VCaP (cell line): ENCODE measurements at regions not wholly inside any gene's neighbourhood (a gene's known extent, or its start where the extent isn't known, plus 50 kb on each side); places are given as distances from the start of the nearest gene placed in this dataset.

ENCODE experiments used
- H3K27ac ChIP-seq: fragments of 450-650 bp; 2 replicates; pipeline ENCODE4 v1.5.1; 2017
- TF ChIP-seq, protein P1 (sequence below): fragments of 450-650 bp; conservative IDR thresholded peaks from 2 replicates; pipeline ENCODE4 v1.5.1; 2017; ENCODE audit warnings: mild to moderate bottlenecking, moderate library complexity

DNA sequence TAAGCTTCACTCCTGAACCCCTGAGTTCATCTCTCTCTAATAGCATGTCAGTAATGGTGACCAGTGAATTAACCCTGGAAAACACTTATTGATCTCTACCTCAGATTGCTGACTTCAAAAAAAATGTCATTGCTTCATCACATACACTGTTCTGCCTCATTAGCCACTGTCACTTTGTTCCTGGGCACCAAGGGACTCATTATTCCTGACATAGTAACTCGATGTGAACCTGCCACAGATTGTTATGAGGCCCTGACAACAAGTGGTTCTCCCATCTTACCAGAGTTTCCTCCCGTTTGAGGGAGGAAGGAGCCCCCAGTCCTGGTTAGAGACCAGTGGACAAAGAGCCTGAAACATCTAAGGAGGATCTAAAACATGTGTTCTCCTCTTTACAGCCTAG, 403.3 kb upstream of the SMIM21 start:
- TF ChIP-seq, protein P1, sequence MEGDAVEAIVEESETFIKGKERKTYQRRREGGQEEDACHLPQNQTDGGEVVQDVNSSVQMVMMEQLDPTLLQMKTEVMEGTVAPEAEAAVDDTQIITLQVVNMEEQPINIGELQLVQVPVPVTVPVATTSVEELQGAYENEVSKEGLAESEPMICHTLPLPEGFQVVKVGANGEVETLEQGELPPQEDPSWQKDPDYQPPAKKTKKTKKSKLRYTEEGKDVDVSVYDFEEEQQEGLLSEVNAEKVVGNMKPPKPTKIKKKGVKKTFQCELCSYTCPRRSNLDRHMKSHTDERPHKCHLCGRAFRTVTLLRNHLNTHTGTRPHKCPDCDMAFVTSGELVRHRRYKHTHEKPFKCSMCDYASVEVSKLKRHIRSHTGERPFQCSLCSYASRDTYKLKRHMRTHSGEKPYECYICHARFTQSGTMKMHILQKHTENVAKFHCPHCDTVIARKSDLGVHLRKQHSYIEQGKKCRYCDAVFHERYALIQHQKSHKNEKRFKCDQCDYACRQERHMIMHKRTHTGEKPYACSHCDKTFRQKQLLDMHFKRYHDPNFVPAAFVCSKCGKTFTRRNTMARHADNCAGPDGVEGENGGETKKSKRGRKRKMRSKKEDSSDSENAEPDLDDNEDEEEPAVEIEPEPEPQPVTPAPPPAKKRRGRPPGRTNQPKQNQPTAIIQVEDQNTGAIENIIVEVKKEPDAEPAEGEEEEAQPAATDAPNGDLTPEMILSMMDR = no peak
- H3K27ac ChIP-seq = no peak overlapping the region

DNA sequence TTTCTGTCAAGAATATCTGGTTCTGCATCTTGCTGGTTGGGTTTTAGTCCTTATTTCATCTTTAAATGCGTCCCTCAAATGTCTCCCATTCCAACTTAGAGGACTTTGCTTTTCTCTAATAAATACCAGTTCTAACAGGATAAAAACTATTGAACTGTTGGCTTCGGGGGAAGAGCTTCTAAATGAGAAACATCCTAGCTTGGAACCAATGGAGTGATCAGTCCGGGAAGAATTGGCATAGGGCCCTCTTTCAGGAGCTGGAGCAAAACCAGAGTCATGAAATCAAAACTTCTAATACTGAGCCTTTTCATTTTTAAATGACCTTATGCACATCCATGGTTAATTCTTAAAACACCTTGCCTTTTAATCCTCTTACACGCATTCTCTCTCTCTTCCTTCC, 401.6 kb upstream of the SMIM21 start:
- TF ChIP-seq, protein P1 = no peak
- H3K27ac ChIP-seq = no peak overlapping the region

DNA sequence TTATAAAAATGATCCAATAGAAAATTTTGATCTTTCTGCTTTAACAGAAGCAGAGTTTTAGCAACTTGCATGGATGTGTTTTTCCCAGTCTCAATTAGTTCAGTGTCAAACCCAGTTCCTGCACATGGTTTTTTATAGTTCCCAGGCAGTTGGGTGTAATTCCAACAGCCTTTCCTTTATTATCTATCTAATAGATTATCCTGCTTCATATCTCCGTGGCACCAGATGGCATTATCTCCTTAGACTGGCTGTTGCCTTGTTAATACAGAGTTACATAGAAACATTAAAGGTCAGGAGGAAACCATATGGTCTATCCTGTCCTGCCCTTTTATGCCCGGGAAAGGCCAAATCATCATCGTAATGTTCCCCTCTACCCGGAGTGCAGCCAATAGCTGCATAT, 400.9 kb upstream of the SMIM21 start:
- H3K27ac ChIP-seq = no peak overlapping the region
- TF ChIP-seq, protein P1 = no peak

DNA sequence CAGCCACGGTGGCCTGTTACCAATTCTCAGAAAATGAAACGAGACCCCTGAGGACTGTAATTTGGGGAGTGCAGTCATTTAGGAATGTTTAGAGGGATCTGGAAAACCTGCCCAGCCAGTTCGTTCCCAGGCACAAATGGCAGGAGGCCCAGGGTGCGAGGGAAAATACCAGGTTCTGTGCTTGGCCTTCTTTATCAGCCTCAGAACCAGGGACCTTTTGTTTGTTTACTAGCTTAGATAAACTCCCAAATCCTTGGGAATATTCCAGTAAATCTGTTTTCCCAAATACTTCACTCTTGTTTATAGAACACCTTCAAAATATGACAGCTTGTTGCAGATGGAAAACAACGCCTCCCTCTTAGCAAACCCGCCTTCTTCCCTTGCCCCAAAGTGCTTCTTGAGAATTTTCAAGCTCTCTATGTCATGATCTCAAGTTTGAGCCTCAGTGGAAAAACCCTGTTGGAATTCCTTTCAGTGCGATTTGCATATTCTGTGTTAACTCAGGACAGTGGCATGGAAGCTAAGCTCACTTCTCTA, 400.3 kb upstream of the SMIM21 start:
- TF ChIP-seq, protein P1 = no peak
- H3K27ac ChIP-seq = no peak overlapping the region

DNA sequence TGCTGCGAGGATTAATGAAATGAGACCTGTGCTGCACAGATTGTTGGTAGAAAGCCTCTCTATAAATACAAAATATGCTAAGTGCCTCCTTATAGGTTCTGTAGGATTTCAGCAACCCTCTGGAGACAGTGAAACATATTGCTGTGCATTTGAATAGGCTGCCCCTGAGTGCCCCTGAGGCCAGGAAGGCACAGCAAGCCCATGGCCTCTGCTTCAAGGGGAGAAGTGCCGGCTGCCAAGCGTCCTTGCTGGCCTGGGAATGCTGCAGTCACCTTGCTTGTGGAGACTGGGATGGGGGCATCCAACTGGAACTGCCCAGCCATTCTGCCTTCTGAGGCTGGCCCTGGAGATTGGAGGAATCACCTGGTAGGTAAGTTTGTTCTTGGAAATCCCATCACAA, 397.2 kb upstream of the SMIM21 start:
- TF ChIP-seq, protein P1 = no peak
- no peak overlapping the region for H3K27ac ChIP-seq

DNA sequence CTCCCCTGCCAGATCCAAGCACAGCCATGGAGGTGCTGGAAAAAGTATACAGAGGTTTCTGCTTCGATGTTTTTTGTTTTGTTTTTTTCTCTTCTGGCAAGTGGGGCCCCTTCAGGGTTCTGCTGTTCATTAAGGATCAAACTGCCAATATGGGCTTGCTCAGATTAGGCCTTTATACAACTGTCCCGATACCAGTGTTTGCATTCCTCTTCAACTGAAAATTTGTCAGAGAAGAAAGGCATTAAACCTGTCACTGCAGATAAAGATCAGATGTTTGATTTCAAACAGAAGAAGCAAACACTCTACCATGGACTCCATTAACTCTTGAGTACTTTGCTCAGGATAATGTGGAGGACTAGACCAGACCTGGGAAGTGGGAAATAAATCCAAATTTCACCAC, 396.0 kb upstream of the SMIM21 start:
- TF ChIP-seq, protein P1 = no peak
- H3K27ac ChIP-seq = no peak overlapping the region; the same call in 1 of the 2 replicates

DNA sequence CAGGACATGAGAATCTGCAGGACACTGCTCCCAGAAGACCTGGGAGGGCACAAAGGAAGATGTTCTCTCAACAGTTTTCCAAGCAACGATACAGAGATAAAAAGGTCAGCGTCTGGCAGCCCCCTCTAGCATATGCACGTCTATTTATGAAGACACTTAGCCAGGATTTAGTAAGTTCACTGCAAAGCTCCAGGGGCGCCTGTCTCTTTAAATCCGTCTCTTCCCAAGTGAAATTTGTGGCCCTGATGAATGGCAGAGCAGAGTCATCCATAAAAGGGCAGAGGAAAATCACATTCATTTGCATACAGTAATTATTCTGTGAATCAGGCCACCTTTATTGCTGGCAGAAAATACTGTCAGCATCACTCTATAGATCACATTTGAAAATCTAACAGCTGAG, 390.9 kb upstream of the SMIM21 start:
- TF ChIP-seq, protein P1 = no peak
- H3K27ac ChIP-seq = no peak overlapping the region

DNA sequence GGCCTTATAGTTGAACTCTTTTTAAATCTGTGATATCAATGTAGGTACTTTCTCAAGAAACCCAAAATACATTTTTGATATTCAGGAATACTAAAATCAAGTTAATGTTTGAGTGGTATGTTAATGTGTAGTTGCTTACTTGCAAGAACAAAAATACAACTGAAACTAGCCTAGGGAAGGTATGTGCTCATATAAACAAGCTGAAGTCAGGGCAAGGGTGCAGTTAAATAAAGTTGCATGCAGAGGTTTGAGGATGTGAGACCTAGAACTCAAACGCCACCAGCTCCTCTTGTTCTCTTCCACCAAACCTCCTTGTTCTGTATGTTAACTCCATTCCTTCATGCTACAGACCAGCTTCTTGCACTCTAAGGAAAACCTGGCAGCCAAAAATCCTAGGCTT, 388.3 kb upstream of the SMIM21 start:
- H3K27ac ChIP-seq = no peak overlapping the region
- TF ChIP-seq, protein P1 = no peak
